Left hindlimb (tissue), 1 donor: ENCODE measurements at regions not wholly inside any gene's neighbourhood (a gene's known extent, or its start where the extent isn't known, plus 50 kb on each side); places are given as distances from the start of the nearest gene placed in this dataset.
"Not testable (repeated sequence)": the region's sequence is repeated elsewhere in the genome, so short reads cannot be mapped to it uniquely, and the experiment has no call there.

ENCODE experiments used
- DNase-seq: peaks from one replicate; pipeline ENCODE4 v3.0.0-alpha.2; 2018

DNA sequence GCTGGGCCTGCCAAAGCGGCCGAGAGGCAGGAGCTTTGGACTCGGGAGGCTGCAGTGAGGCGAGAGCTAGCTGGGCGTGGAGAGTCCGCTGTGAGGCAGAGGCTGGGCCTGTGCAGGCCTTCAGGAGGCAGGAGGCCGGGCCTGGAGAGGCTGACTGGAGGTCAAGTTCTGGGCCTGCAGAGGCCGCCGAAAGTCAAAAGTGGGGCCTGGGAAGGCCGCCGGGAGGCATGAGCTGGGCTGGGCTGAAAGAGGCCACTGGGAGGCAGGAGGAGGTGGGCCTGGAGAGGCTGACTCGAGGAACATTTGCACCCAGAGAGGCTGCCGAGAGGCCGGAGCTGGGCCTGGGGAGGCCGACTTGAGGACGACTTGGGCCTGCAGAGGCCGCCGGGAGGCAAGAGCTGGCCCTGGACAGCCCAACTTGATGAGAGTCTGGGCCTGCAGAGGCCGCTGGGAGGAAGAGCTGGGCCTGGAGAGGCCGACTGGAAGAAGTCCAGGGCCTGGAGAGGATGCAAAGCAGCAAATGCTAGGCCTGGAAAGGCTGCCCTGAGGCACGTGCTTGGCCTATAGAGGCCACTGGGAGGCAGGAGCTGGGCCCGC, 72.7 kb upstream of the COBL start:
- DNase-seq = not testable (repeated sequence)

DNA sequence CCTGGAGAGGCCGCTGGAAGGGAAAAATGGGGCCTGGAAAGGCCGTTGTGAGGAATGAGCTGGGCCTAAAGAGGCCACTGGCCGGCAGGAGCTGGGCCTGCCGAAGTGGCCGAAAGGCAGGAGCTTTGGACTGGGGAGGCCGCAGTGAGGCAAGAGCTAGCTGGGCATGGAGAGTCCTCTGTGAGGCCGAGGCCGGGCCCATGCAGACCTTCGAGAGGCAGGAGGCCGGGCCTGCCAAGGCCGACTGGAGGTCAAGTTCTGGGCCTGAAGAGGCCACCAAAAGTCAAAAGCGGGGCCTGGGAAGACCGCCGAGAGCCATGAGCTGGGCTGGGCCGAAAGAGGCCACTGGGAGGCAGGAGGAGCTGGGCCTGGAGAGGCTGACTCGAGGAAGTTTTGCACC, 71.6 kb upstream of the COBL start:
- DNase-seq = not testable (repeated sequence)

DNA sequence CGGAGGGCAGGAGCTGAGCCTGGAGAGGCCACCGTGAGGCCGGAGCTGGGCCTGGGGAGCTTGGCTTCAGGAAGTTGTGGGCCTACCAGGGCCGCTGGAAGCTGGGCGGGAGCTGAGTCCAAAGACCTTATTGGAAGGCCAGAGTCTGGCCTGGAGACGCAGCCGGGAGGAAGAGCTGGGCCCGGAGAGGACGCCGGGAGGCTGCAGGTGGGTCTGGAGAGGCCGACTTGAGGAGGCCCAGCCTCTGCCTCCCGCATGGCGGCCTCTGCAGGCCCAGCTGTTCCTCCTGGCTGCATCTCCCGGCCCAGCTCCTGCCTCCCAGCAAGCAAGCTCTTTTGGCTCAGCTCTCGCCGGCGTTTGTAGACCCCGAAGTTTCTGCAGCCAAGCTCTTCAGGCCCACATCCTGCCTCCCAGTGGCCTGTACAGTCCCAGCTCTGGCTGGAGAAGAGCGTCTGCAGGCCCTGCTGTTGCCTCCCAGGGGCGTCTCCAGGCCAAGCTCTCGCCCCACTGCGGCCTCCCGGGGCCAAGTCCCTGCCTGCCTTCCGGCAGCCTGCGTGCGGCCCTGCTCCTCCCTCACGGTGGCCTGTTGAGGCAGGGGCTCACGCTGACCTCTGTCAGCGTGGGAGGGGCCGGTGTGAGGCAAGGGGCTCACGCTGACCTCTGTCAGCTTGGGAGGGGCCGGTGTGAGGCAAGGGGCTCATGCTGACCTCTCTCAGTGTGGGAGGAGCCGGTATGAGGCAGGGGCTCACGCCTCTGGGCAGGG, 70.4 kb upstream of the COBL start:
- DNase-seq = not testable (repeated sequence)

DNA sequence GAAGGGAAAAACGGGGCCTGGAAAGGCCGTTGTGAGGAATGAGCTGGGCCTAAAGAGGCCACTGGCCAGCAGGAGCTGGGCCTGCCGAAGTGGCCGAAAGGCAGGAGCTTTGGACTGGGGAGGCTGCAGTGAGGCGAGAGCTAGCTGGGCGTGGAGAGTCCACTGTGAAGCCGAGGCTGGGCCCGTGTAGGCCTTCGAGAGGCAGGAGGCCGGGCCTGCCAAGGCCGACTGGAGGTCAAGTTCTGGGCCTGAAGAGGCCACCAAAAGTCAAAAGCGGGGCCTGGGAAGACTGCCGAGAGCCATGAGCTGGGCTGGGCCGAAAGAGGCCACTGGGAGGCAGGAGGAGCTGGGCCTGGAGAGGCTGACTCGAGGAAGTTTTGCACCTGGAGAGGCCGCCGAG, 69.6 kb upstream of the COBL start:
- DNase-seq = not testable (repeated sequence)

DNA sequence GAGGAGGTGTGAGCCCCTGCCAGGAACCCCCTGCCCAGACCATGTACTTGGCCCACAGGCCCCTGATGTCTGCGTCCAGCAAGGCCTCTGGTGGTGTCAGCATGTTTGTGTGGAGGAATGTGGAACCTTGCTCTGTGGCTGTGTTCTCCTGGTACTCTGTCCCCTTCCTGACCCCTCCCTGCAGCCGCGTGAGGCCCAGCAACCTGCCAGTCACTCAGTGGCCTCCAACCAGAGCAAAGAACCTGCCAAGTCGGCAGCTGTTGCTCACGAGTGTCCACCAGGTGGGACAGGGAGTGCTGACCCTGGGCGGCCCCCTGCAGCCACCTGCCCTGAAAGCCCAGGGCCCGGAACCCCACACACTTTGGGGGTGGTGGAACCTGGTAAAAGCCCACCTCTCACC, 65.6 kb upstream of the COBL start:
- not testable (repeated sequence) for DNase-seq

DNA sequence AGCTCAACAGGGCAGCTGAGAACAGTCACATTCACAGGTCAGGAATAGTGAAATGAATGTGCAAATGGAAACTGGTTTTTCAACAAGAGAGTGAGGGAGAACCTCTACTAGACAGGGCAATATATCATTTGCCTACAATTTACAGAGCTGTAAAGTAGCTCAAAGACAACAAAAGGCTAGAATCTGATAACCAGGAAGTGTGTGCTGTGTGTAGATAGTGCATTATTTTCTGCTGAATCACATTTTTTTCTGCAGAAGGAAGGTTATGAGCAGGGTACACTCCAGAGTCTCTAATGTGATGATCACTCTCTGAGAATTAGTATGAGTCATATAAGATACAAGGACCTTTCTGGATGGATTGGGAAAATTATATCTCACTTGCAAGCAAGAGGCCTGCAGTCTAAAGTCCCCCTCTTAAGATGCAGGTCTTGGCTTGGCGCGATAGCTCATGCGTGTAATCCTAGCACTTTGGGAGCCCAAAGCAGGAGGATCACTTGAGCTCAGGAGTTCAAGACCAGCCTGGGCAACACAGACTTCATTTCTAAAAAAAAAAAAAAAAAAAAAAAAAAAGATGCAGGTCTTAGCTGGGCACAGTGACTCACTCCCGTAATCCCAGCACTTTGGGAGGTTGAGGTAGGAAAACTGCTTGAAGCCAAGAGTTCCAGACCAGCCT, 59.9 kb upstream of the COBL start:
- DNase-seq = no peak

DNA sequence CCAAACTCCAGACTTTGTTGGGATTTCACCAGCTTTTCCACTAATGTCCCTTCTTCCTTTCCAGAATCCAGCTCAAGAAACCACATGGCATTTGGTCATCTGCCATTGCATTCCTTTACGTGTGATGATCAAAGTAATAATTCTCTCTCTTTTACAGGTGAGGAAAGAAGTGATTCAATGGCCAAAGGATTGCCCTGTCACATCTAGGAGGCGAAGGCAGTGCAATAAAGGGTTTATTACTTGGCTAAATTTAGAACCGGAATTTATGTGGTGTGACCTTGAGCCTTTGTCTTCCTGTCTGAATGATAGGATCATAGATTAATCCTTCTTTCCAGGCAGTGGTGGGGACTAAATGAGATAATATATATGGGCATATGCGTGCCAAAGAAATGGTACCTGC, 58.3 kb upstream of the COBL start:
- no peak for DNase-seq

DNA sequence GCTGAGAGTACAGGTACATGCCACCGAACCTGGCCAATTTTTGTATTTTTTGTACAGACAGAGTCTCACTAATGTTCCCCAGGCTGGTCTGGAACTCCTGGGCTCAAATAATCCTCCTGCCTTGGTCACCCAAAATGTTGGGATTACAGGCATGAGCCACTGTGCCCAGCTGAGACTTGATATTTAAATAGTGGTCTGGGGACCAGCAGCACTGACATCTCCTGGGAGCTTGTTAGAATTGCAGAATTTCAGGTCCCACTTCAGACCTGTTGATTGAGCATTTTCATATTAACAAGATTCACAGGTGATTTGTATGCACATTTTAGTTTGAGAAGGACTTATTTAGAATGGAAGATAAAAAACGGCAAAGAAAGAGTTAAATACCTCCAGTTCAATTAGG, 57.0 kb upstream of the COBL start:
- not testable (repeated sequence) for DNase-seq

DNA sequence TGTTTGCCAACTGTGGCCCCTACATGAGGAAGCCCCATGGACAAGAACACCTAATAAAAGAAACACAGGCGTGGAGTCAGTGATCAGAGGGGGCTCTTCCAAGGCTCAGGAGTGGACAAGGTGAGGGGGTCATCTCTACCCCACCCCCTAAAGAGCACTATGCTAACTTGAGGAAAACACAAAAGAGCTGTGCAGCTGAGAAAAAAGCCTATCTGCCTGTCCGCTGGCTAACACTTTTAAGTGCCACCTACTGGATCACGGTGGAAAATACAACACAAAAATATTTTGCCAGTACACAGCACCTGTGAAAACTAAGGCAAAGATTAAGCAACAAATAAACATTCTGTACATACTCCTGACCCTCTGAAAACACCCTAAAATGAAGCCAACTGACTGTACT, 53.1 kb upstream of the COBL start:
- no peak for DNase-seq

DNA sequence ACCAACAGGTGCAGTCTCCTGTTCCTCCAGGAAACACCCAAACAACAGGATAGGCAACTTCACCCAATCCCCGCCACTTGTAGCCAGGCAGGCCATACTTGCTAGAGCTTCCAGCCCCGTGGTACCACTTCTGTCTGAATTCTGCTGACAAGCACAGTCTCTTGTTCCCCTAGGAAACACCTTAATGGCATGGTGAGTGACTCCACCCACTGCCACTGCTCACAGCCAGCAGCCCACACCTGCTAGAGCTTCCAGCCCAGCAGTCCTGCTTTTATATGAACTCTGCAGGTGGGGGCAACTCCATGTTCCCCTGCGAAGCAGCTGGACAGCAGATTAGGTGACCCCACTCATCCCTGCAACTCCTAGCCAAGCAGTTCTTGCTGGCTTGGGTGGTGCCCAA, 52.6 kb upstream of the COBL start:
- not testable (repeated sequence) for DNase-seq

DNA sequence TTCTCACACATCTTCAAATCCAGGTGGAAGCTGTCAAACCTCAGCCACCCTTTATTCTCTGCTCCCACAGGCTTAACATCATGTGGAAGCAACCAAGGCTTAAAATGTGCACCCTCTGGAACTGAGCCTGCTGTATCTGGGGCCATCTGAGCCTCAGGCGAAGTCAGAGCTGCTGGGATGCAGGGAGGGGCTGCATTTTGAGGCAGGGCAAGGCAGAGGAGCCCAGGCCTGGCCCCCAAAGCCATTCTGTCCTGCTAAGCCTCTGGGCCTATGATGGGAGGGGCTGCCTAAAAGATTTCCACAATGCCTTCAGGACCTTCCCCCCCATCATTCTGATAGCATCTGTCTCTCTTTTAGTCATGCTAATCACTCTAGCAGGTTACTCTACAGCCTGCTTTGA, 51.7 kb upstream of the COBL start:
- no peak for DNase-seq

DNA sequence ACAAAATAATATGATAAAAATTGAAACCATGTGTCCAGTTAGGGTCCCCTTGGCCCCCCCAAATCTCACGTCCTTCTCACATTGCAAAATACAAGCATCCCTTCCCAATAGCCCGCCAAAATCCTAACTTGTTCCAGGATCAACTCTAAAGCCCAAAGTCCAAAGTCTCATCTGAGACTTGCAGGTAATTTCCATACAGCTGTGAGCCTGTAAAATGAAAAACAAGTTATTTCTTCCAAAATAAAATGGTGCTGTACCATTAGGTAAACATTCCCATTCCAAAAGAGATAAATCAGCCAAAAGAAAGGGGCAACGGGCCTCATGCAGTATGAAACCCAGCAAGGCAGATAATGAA, 51.0 kb upstream of the COBL start:
- no peak for DNase-seq

DNA sequence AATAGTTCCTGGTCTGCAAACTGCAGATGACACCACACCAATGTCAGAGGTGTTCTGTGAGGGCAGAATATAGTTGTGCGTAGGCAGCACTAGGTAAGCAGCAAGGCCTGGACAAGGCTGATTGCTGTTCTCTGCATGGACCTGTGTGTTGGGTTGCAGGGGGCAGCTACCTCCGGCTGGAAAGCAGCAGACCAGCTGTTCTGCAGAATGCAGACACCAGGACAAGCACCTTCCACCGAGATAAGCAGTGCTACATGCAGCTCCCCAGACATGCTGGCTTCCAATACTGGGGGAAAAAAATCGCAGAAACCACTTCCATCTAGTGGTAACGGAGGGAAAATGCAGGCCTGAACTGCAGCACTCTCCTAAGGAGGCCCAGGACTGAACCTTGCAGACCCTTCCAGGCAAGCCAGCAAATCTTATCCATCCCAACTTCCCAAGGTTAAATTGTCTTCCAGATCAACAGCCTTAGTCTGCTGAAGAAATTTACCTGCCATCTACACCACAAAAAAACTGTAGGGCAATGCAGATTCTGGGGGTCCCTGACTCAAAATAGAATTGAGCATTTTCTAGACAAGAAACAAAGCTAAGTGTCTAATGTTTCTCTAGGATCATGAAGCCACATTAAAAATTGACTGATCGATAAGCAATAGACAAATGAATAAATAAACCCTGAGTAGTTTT, 50.5 kb upstream of the COBL start:
- no peak for DNase-seq
